H1 (cell line): ENCODE measurements at regions not wholly inside any gene's neighbourhood (a gene's known extent, or its start where the extent isn't known, plus 50 kb on each side); places are given as distances from the start of the nearest gene placed in this dataset.

ENCODE experiments used
- CTBP2 ChIP-seq: IDR thresholded peaks from 2 replicates; pipeline ENCODE4 v1.7.0; 2011; ENCODE audit warnings: borderline replicate concordance, mild to moderate bottlenecking, moderate library complexity, mixed read lengths, low read length; ENCODE audit not compliant: insufficient read depth, insufficient read length
- CTCF ChIP-seq, 3 experiments: IDR thresholded peaks; 1 replicate in 2 of 3; 2 replicates in 1 of 3; pipeline versions ENCODE4 v1.5.1 to v1.6.1; 2011; ENCODE audit warnings: low read length in 3 of 3, mild to moderate bottlenecking in 3 of 3, inconsistent platforms in 2 of 3, low read depth in 1 of 3, moderate library complexity in 1 of 3; ENCODE audit not compliant: insufficient read depth in 1 of 3; ENCODE audit errors: control extremely low read depth in 1 of 3
- JUND ChIP-seq: IDR thresholded peaks from 2 replicates; pipeline ENCODE4 v1.6.1; 2011; ENCODE audit warnings: mild to moderate bottlenecking, improper control_type of control experiment, low read length
- POLR2A ChIP-seq, 2 experiments: IDR thresholded peaks; 1 replicate in 1 of 2; 2 replicates in 1 of 2; pipeline ENCODE4 v1.6.1; 2011; ENCODE audit warnings: low read depth in 2 of 2, low read length in 2 of 2, mild to moderate bottlenecking in 2 of 2; ENCODE audit errors: control extremely low read depth in 1 of 2
- RAD21 ChIP-seq, 2 experiments: IDR thresholded peaks in 1 of 2; conservative IDR thresholded peaks in 1 of 2; 2 replicates each; pipeline ENCODE4 v1.6.1; 2011; ENCODE audit warnings: low read depth in 2 of 2, low read length in 2 of 2, improper control_type of control experiment in 1 of 2, inconsistent platforms in 1 of 2, mild to moderate bottlenecking in 1 of 2, moderate library complexity in 1 of 2
- SAP30 ChIP-seq: fragments of 300-600 bp; sonication (generic); IDR thresholded peaks from 2 replicates; pipeline ENCODE4 v1.7.1; 2012; ENCODE audit warnings: low read length, moderate library complexity, mild to moderate bottlenecking, inconsistent platforms; ENCODE audit not compliant: insufficient read depth, insufficient replicate concordance

- TF ChIP-seq POLR2A (IDR thresholded peaks at IDR 0.05; ENCODE audit: control extremely low read depth in 1 of 2, low read depth in 2 of 2, low read length in 2 of 2) (no peak), SAP30 (no peak), CTCF (IDR thresholded peaks at IDR 0.05; ENCODE audit: control extremely low read depth in 1 of 3, insufficient read depth in 1 of 3, low read depth in 1 of 3, low read length in 3 of 3) (no peak), CTBP2 (no peak), RAD21 (IDR thresholded peaks at IDR 0.05 in 1 of 2, conservative IDR thresholded peaks at IDR 0.05 in 1 of 2; ENCODE audit: low read depth in 2 of 2, low read length in 2 of 2) (no peak), JUND (no peak)
Measured at GRCh38 chr12:90801776-90802175, 153.2 kb downstream of the CCER1 start.
